Hepatocyte (in vitro differentiated cells): ENCODE measurements at regions not wholly inside any gene's neighbourhood (a gene's known extent, or its start where the extent isn't known, plus 50 kb on each side); places are given as distances from the start of the nearest gene placed in this dataset.
"Not testable (repeated sequence)": the region's sequence is repeated elsewhere in the genome, so short reads cannot be mapped to it uniquely, and the experiment has no call there.

Experiments
- DNase-seq: peaks from one replicate; pipeline ENCODE4 v3.0.0-alpha.2; 2016; ENCODE audit warnings: low spot score
- H2AFZ ChIP-seq: fragments of 200-600 bp; sonication (generic); 2 replicates; pipeline ENCODE4 v1.6.0; 2016; ENCODE audit warnings: antibody characterized with exemption, mild to moderate bottlenecking
- H3K27ac ChIP-seq: fragments of 200-600 bp; sonication (generic); 2 replicates; pipeline ENCODE4 v1.5.1; 2016; ENCODE audit warnings: mild to moderate bottlenecking
- H3K27me3 ChIP-seq: fragments of 200-600 bp; sonication (generic); 2 replicates; pipeline ENCODE4 v1.6.1; 2016
- H3K36me3 ChIP-seq: fragments of 200-600 bp; sonication (generic); replicated peaks from 2 replicates; pipeline ENCODE4 v1.5.1; 2016; ENCODE audit warnings: low read depth; ENCODE audit not compliant: insufficient read depth
- H3K4me1 ChIP-seq: fragments of 200-600 bp; sonication (generic); 2 replicates; pipeline ENCODE4 v1.5.1; 2016; ENCODE audit warnings: mild to moderate bottlenecking, moderate library complexity; ENCODE audit not compliant: insufficient read depth
- H3K4me2 ChIP-seq: fragments of 200-600 bp; sonication (generic); 2 replicates; pipeline ENCODE4 v1.6.0; 2016
- H3K4me3 ChIP-seq: fragments of 200-600 bp; sonication (generic); 2 replicates; pipeline ENCODE4 v1.5.1; 2016; ENCODE audit warnings: mild to moderate bottlenecking
- H3K79me2 ChIP-seq: fragments of 200-600 bp; sonication (generic); 2 replicates; pipeline ENCODE4 v1.6.0; 2017; ENCODE audit warnings: mild to moderate bottlenecking
- H3K9me2 ChIP-seq: fragments of 200-600 bp; sonication (generic); replicated peaks from 2 replicates; pipeline ENCODE4 v1.6.0; 2017; ENCODE audit warnings: mild to moderate bottlenecking; ENCODE audit not compliant: insufficient read depth
- H3K9me3 ChIP-seq: fragments of 200-600 bp; sonication (generic); 2 replicates; pipeline ENCODE4 v1.5.1; 2016; ENCODE audit warnings: low read depth, mild to moderate bottlenecking
- H4K20me1 ChIP-seq: fragments of 200-600 bp; sonication (generic); 2 replicates; pipeline ENCODE4 v1.6.0; 2016; ENCODE audit warnings: mild to moderate bottlenecking; ENCODE audit not compliant: insufficient read depth, poor library complexity, severe bottlenecking
- EZH2 ChIP-seq: fragments of 200-600 bp; sonication (generic); IDR thresholded peaks from 2 replicates; pipeline ENCODE4 v1.6.1; 2016; ENCODE audit warnings: antibody characterized with exemption, mild to moderate bottlenecking, borderline replicate concordance
- EZH2phosphoT487 ChIP-seq: fragments of 200-600 bp; sonication (generic); IDR thresholded peaks from one replicate; pipeline ENCODE4 v1.6.1; 2018; ENCODE audit warnings: antibody characterized with exemption, mild to moderate bottlenecking, low read depth, moderate library complexity; ENCODE audit not compliant: unreplicated experiment, severe bottlenecking
- WGBS: methylation state at CpG from one replicate; pipeline ENCODE4 v1.1.6; 2016; ENCODE audit warnings: low lambda C conversion rate; ENCODE audit errors: missing lambda C conversion rate; 5-methylcytosine and 5-hydroxymethylcytosine counted together
- TF ChIP-seq, protein P1 (sequence below): fragments of 200-600 bp; sonication (generic); IDR thresholded peaks from 2 replicates; pipeline ENCODE4 v1.5.1; 2016; ENCODE audit warnings: antibody characterized with exemption, mild to moderate bottlenecking; ENCODE audit not compliant: poor library complexity

DNA sequence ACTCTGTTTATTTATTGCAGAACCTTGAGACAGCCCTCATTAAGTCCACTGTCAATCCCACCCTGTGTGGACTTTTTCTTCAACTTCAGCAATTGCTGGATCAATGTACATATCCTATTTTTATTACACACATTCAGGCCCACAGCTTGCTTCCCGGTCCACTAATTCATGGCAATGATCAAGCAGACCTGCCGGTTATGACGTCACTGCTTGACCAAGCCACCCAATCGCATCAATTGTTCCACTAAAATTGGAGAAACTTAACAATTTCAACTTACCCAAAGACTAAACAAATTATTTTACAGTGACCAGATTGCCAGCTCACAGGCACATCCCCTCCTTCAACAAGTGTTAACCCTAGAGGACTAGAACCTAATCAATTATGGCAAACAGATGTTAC lies 240.4 kb upstream of the MAGEB18 start:
- H3K4me2 ChIP-seq: no peak overlapping the region
- no peaks in the 10 kb centered on the region for H3K27me3 ChIP-seq
- H3K4me3 ChIP-seq: no peak overlapping the region
- no peaks in the 10 kb centered on the region for H3K79me2 ChIP-seq
- H3K27ac ChIP-seq: no peak overlapping the region
- no peak overlapping the region for H2AFZ ChIP-seq
- H3K9me3 ChIP-seq: no peaks in the 10 kb centered on the region
- no peaks in the 10 kb centered on the region for H3K36me3 ChIP-seq
- H3K4me1 ChIP-seq: no peaks in the 10 kb centered on the region
- 94% methylated on average over 4 of the region's 4 CpGs for WGBS
- DNase-seq: no peak
- TF ChIP-seq EZH2phosphoT487 (no peak), EZH2 (no peak)
- TF ChIP-seq, protein P1, sequence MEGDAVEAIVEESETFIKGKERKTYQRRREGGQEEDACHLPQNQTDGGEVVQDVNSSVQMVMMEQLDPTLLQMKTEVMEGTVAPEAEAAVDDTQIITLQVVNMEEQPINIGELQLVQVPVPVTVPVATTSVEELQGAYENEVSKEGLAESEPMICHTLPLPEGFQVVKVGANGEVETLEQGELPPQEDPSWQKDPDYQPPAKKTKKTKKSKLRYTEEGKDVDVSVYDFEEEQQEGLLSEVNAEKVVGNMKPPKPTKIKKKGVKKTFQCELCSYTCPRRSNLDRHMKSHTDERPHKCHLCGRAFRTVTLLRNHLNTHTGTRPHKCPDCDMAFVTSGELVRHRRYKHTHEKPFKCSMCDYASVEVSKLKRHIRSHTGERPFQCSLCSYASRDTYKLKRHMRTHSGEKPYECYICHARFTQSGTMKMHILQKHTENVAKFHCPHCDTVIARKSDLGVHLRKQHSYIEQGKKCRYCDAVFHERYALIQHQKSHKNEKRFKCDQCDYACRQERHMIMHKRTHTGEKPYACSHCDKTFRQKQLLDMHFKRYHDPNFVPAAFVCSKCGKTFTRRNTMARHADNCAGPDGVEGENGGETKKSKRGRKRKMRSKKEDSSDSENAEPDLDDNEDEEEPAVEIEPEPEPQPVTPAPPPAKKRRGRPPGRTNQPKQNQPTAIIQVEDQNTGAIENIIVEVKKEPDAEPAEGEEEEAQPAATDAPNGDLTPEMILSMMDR: no peak
- no peaks in the 10 kb centered on the region for H3K9me2 ChIP-seq
- H4K20me1 ChIP-seq: no peaks in the 10 kb centered on the region

- H3K27me3 ChIP-seq, H3K4me2 ChIP-seq, H3K4me1 ChIP-seq, H3K9me2 ChIP-seq, H4K20me1 ChIP-seq, H3K36me3 ChIP-seq, H3K79me2 ChIP-seq, DNase-seq, H3K4me3 ChIP-seq, H3K27ac ChIP-seq, H3K9me3 ChIP-seq, H2AFZ ChIP-seq: not testable (repeated sequence)
- 95% methylated on average over 13 of the region's 30 CpGs for WGBS
Observed at GRCh38 chrX:25905728-25906127, 232.4 kb upstream of the MAGEB18 start.

DNA sequence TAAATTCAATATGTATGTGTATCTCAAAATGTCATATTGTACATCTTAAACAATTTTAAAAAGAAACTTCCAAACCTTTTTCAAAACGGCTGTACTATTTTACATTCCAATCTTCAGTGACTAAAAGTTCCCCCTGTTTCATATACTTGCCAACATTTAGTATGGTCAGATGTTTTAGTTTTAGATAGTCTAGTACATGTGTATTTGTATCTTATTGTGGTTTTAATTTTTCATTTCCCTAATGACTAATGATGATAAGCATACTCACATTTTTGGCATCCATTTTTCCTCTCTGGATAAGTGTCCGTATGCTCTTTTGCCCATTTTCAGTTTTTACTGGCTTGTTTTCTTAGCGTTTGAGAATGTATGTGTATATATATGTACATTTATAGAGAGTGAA lies 212.2 kb upstream of the MAGEB18 start:
- Histone ChIP-seq H3K4me1 (no peaks in the 10 kb centered on the region), H3K79me2 (no peaks in the 10 kb centered on the region), H3K27ac (no peak overlapping the region), H3K36me3 (no peaks in the 10 kb centered on the region), H3K4me3 (no peak overlapping the region), H3K9me2 (no peaks in the 10 kb centered on the region), H3K4me2 (no peak overlapping the region), H3K9me3 (no peaks in the 10 kb centered on the region), H4K20me1 (no peaks in the 10 kb centered on the region), H2AFZ (no peak overlapping the region), H3K27me3 (no peaks in the 10 kb centered on the region)
- WGBS: 77% methylated on average over 3 of the region's 3 CpGs
- no peak for DNase-seq
- TF ChIP-seq EZH2phosphoT487 (no peak), EZH2 (no peak)
- TF ChIP-seq, protein P1: no peak

DNA sequence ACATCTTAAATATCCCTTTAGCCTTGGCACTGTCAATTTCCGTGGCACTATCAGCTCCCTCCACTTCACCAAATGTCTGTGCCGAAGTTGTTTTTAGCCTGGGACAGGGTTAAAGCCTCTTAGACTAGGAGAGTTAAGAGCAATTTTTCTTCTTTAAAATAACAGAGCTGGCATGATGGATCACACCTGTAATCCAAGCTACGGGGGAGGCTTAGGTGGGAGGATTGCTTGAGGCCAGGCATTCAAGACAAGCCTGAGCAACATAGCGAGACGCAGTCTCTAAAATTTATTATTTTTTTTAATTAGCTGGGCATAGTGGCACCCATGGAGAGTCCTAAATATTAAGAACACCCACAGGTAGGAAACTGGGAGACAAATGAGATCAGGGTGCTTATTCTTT lies 209.8 kb upstream of the MAGEB18 start:
- Histone ChIP-seq H3K79me2 (no peaks in the 10 kb centered on the region), H3K36me3 (no peaks in the 10 kb centered on the region), H3K4me3 (no peak overlapping the region), H2AFZ (no peak overlapping the region), H3K4me2 (no peak overlapping the region), H3K27ac (no peak overlapping the region), H3K9me3 (no peaks in the 10 kb centered on the region), H3K27me3 (no peaks in the 10 kb centered on the region), H3K4me1 (no peaks in the 10 kb centered on the region), H4K20me1 (no peaks in the 10 kb centered on the region), H3K9me2 (no peaks in the 10 kb centered on the region)
- no peak for DNase-seq
- WGBS: 86% methylated on average over 5 of the region's 5 CpGs
- TF ChIP-seq EZH2 (no peak), EZH2phosphoT487 (no peak)
- TF ChIP-seq, protein P1: no peak
